Stomach (tissue), 8 donors: ENCODE measurements at regions not wholly inside any gene's neighbourhood (a gene's known extent, or its start where the extent isn't known, plus 50 kb on each side); places are given as distances from the start of the nearest gene placed in this dataset.

Experiments
- DNase-seq, 2 donors: peaks; one replicate each; pipeline versions ENCODE4 v3.0.0 to v3.0.0-alpha.2; 2013 to 2019
- H3K27ac ChIP-seq, 5 donors: fragments of 200-600 bp in 4 of 5; sonication (generic) in 4 of 5; one replicate each; pipeline ENCODE4 v1.5.1; 2013 to 2019; ENCODE audit warnings: mild to moderate bottlenecking in 1 of 5, moderate library complexity in 1 of 5
- H3K27me3 ChIP-seq, 3 donors: fragments of 200-600 bp; sonication (generic); one replicate each; pipeline ENCODE4 v1.5.1; 2017 to 2019; ENCODE audit warnings: mixed run types in 1 of 3
- H3K36me3 ChIP-seq, 4 donors: fragments of 200-600 bp; sonication (generic); 1 replicate in 3 of 4; 2 replicates in 1 of 4; pipeline ENCODE4 v1.5.1; 2016 to 2019
- H3K4me1 ChIP-seq, 4 donors: fragments of 200-600 bp; sonication (generic); one replicate each; pipeline ENCODE4 v1.5.1; 2016 to 2019
- H3K4me3 ChIP-seq, 4 donors: fragments of 200-600 bp; sonication (generic) in 3 of 4; one replicate each; pipeline ENCODE4 v1.5.1; 2016 to 2019; ENCODE audit warnings: mild to moderate bottlenecking in 1 of 4
- H3K9me3 ChIP-seq, 4 donors: fragments of 200-600 bp; sonication (generic); one replicate each; pipeline ENCODE4 v1.5.1; 2016 to 2019
- EP300 ChIP-seq: sonication (generic); formaldehyde crosslinking; IDR thresholded peaks from one replicate; pipeline ENCODE4 v1.6.1; 2017; ENCODE audit warnings: antibody characterized with exemption
- POLR2A ChIP-seq, 4 donors: fragments of 450-650 bp; IDR thresholded peaks; one replicate each; pipeline ENCODE4 v1.6.1; 2016; ENCODE audit warnings: antibody characterized with exemption in 4 of 4, control low read depth in 2 of 4, mild to moderate bottlenecking in 1 of 4, moderate library complexity in 1 of 4
- POLR2AphosphoS5 ChIP-seq, 3 donors: sonication (generic); formaldehyde crosslinking; IDR thresholded peaks; one replicate each; pipeline ENCODE4 v1.6.1; 2016; ENCODE audit warnings: antibody characterized with exemption in 3 of 3
- WGBS, 5 donors: extraction: QIAGEN DNeasy Blood & Tissue Kit in 3 of 5; methylation state at CpG; one replicate each; pipeline versions ENCODE4 v1.1.5 to v1.1.7; 2013 to 2018; 5-methylcytosine and 5-hydroxymethylcytosine counted together
- intact Hi-C: fragments of 100-400 bp; cut with DNase I; formaldehyde crosslinking; loops from one replicate; pipeline ENCODE4 v1.15.1; 2023; ENCODE audit warnings: low total_unique reads
- TF ChIP-seq, protein P1 (sequence below), 7 experiments: fragments of 450-650 bp in 4 of 7; fragments of 200-600 bp in 3 of 7; sonication (generic) in 3 of 7; IDR thresholded peaks; one replicate each; pipeline ENCODE4 v1.5.1; 2016 to 2019; ENCODE audit warnings: antibody characterized with exemption in 7 of 7, control low read depth in 2 of 7, mild to moderate bottlenecking in 1 of 7
- donor health status: healthy with polysubstance abuse.
- donor health status: Bipolar disorder and iron deficiency.
- donor health status: healthy.

DNA sequence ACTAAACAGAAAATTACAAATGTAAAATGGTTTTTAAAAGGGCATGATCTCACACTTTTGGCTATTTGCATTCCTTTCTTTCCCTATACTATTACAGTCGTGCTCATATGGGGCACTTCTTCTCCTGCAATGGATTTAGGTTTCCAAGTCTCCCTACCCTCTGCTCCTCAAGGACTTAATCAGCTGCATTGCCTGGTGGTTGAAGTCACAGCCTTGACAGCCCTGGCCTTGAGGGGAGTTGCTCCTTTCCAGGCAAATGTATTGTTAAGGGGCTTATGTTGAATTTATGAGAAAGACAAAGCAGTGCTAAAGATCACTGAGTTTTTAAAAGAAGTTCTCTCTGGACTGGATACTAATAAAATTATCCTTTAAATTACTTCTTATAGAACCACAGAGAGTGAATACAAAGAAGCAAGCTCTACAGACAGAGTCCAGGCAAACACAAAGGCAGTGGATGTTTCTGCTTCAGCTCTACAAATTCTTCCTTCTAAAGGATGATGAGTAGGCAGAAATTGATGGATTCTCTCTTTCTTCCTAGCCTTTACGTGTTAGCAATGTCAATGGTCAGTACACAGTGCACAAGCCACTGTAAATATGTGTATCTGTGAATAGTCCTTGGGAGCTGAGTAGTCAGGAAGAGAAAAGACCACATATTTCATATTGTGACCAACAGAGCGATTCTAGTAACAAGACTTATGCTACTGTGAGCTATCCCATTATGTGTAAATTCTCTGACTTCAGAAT is 390.9 kb downstream of the TBC1D4 start:
- Histone ChIP-seq H3K9me3 (no peaks in the 10 kb centered on the region), H3K4me3 (no peak overlapping the region), H3K27ac (no peak overlapping the region), H3K36me3 (no peaks in the 10 kb centered on the region), H3K4me1 (no peaks in the 10 kb centered on the region), H3K27me3 (no peaks in the 10 kb centered on the region)
- 60 to 68% (median 65%) methylated on average over 3 of the region's 3 CpGs for WGBS, 5 donors
- TF ChIP-seq, protein P1, sequence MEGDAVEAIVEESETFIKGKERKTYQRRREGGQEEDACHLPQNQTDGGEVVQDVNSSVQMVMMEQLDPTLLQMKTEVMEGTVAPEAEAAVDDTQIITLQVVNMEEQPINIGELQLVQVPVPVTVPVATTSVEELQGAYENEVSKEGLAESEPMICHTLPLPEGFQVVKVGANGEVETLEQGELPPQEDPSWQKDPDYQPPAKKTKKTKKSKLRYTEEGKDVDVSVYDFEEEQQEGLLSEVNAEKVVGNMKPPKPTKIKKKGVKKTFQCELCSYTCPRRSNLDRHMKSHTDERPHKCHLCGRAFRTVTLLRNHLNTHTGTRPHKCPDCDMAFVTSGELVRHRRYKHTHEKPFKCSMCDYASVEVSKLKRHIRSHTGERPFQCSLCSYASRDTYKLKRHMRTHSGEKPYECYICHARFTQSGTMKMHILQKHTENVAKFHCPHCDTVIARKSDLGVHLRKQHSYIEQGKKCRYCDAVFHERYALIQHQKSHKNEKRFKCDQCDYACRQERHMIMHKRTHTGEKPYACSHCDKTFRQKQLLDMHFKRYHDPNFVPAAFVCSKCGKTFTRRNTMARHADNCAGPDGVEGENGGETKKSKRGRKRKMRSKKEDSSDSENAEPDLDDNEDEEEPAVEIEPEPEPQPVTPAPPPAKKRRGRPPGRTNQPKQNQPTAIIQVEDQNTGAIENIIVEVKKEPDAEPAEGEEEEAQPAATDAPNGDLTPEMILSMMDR (IDR thresholded peaks at IDR 0.05) = no peak
- no peak for TF ChIP-seq POLR2A (IDR thresholded peaks at IDR 0.05)
- no peak for TF ChIP-seq EP300
- no peak for TF ChIP-seq POLR2AphosphoS5 (IDR thresholded peaks at IDR 0.05)
- no peak for DNase-seq
- intact Hi-C loops = no loop called here

DNA sequence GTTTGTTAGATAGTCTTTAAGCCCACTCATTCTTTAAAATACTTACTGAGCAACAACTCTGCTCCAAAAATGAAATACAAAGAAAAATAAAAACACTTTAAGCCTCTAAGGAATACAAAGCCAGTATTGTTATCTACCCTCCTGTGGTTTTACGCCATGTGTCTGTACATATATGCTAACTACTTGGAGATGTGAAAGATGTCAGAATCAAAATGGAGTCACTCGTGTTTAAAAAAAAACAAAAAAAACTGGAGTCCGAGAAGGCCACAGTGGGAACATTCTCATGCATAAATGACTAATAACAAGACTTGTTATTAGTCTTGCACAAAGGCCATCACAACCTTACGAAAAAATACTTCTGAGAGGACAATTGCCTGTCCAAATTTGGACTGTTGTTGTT is 393.1 kb downstream of the TBC1D4 start:
- Histone ChIP-seq H3K36me3 (no peaks in the 10 kb centered on the region), H3K4me1 (no peaks in the 10 kb centered on the region), H3K4me3 (no peak overlapping the region), H3K27me3 (no peaks in the 10 kb centered on the region), H3K27ac (no peak overlapping the region), H3K9me3 (no peaks in the 10 kb centered on the region)
- 76 to 84% (median 81%) methylated on average over 4 of the region's 4 CpGs for WGBS, 5 donors
- TF ChIP-seq POLR2AphosphoS5 (IDR thresholded peaks at IDR 0.05) (no peak), POLR2A (IDR thresholded peaks at IDR 0.05) (no peak), EP300 (no peak)
- TF ChIP-seq, protein P1 (IDR thresholded peaks at IDR 0.05) = no peak
- no peak for DNase-seq
- intact Hi-C loops = no loop called here

DNA sequence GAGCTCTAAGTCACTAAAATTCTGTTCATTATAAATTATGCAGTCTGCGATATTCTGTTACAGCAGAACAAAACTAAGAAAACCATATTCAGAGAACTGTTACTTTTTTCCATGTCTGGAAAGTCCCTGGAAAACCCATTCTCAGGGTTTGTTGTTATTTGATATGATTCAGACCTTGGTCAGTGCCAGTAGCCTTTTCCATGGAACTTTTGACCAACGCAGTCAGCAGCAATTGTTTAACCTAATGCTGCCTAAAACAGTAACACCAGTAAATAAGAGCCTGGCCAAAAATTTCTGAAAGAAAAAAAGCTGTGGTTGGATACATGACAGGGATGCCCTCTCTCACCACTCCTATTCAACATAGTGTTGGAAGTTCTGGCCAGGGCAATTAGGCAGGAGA is 402.7 kb downstream of the TBC1D4 start:
- 48 to 68% (median 62%) methylated on average over 2 of the region's 2 CpGs for WGBS, 5 donors
- no peak for DNase-seq
- Histone ChIP-seq H3K36me3 (no peaks in the 10 kb centered on the region), H3K27me3 (no peaks in the 10 kb centered on the region), H3K27ac (no peak overlapping the region), H3K9me3 (peaks cover 0 to 5% (median 0%) of the 10 kb centered on the region in 4 donors), H3K4me1 (no peaks in the 10 kb centered on the region), H3K4me3 (no peak overlapping the region)
- intact Hi-C loops = no loop called here
- TF ChIP-seq, protein P1 (IDR thresholded peaks at IDR 0.05) = no peak
- TF ChIP-seq POLR2A (IDR thresholded peaks at IDR 0.05) (no peak), POLR2AphosphoS5 (IDR thresholded peaks at IDR 0.05) (no peak), EP300 (no peak)

DNA sequence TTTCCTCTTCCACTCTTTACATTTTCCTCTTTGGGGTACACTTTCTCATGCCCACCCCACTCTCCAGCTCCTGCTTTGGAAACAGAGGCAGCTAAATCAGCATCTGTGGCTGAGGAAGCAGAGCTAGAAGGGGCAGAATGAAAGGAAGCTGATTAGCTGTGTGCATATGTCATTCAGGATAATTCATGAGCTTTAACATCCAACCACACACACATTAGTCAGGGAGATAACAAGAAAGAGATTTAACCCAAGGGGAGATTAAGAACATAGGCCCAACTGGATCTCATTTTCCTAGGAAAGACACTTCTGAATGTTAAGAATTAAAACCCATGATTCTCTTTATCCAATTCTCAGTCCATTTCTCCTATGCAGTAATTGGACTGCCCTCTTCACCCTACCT is 405.5 kb downstream of the TBC1D4 start:
- no peaks in the 10 kb centered on the region for H3K4me1 ChIP-seq
- H3K9me3 ChIP-seq = no peaks in the 10 kb centered on the region
- TF ChIP-seq, protein P1 (IDR thresholded peaks at IDR 0.05) = no peak
- no peak for TF ChIP-seq POLR2AphosphoS5 (IDR thresholded peaks at IDR 0.05)
- TF ChIP-seq POLR2A (IDR thresholded peaks at IDR 0.05) = no peak
- no peak for TF ChIP-seq EP300
- no peak for DNase-seq
- intact Hi-C loops = no loop called here
- H3K27me3 ChIP-seq = no peaks in the 10 kb centered on the region
- H3K36me3 ChIP-seq = no peaks in the 10 kb centered on the region
- H3K4me3 ChIP-seq = no peak overlapping the region
- no peak overlapping the region for H3K27ac ChIP-seq
